Fibroblast of lung (primary cell): ENCODE measurements at regions not wholly inside any gene's neighbourhood (a gene's known extent, or its start where the extent isn't known, plus 50 kb on each side); places are given as distances from the start of the nearest gene placed in this dataset.

Experiments
- EZH2 ChIP-seq: IDR thresholded peaks from 2 replicates; pipeline ENCODE4 v1.5.1; 2012; ENCODE audit warnings: low read length, control low read depth, mild to moderate bottlenecking; ENCODE audit errors: missing control alignments
- TF ChIP-seq, protein P1 (sequence below), 2 donors: IDR thresholded peaks in 1 of 2; conservative IDR thresholded peaks in 1 of 2; 1 replicate in 1 of 2; 2 replicates in 1 of 2; pipeline ENCODE4 v1.5.1; 2011 to 2012; ENCODE audit warnings: low read length in 2 of 2, control low read depth in 1 of 2, inconsistent platforms in 1 of 2, low read depth in 1 of 2, mild to moderate bottlenecking in 1 of 2

GRCh38 chr6:167565388-167565787 lies 240.5 kb downstream of the TTLL2 start:
- TF ChIP-seq, protein P1, sequence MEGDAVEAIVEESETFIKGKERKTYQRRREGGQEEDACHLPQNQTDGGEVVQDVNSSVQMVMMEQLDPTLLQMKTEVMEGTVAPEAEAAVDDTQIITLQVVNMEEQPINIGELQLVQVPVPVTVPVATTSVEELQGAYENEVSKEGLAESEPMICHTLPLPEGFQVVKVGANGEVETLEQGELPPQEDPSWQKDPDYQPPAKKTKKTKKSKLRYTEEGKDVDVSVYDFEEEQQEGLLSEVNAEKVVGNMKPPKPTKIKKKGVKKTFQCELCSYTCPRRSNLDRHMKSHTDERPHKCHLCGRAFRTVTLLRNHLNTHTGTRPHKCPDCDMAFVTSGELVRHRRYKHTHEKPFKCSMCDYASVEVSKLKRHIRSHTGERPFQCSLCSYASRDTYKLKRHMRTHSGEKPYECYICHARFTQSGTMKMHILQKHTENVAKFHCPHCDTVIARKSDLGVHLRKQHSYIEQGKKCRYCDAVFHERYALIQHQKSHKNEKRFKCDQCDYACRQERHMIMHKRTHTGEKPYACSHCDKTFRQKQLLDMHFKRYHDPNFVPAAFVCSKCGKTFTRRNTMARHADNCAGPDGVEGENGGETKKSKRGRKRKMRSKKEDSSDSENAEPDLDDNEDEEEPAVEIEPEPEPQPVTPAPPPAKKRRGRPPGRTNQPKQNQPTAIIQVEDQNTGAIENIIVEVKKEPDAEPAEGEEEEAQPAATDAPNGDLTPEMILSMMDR (conservative IDR thresholded peaks at IDR 0.05 in 1 of 2, IDR thresholded peaks at IDR 0.05 in 1 of 2; ENCODE audit: low read depth in 1 of 2, low read length in 2 of 2): no peak
- TF ChIP-seq EZH2: no peak
